ENCODE measurements at regions not wholly inside any gene's neighbourhood (a gene's known extent, or its start where the extent isn't known, plus 50 kb on each side); places are given as distances from the start of the nearest gene placed in this dataset.

- no peaks in the 10 kb centered on the region for H3K9me1 ChIP-seq (ENCODE audit: insufficient read depth, low read length)
- no TSS peak for BruUV-seq (replicated peaks)
- H4K5ac ChIP-seq (ENCODE audit: low read depth, low read length) = no peak overlapping the region
- no peak overlapping the region for H2AK9ac ChIP-seq (replicated peaks; ENCODE audit: low read depth, low read length, poor library complexity)
- H2BK120ac ChIP-seq (ENCODE audit: low read depth, low read length) = no peak overlapping the region
- in situ Hi-C loops (cut with MboI; ENCODE audit: low sequenced_read_pairs) = no loop called here
- H3K4me3 ChIP-seq (ENCODE audit: insufficient read depth, low read depth, low read length) = no peak overlapping the region
- no peaks in the 10 kb centered on the region for H3K27me3 ChIP-seq (ENCODE audit: control insufficient read depth, insufficient read depth, low read length)
- H4K8ac ChIP-seq (ENCODE audit: low read depth in 2 of 2, low read length in 2 of 2) = no peak overlapping the region
- H3K9ac ChIP-seq (ENCODE audit: low read depth, low read length) = no peak overlapping the region
- no peak overlapping the region for H3K4ac ChIP-seq (ENCODE audit: low read depth, low read length)
- no peak overlapping the region for H3K18ac ChIP-seq (ENCODE audit: low read depth, low read length)
- no peaks in the 10 kb centered on the region for H3K4me1 ChIP-seq (ENCODE audit: control insufficient read depth, insufficient read depth, low read length)
- H2AFZ ChIP-seq (replicated peaks; ENCODE audit: low read length, poor library complexity) = no peak overlapping the region
- no peak overlapping the region for H3K23ac ChIP-seq (ENCODE audit: low read depth, low read length)
- intact Hi-C loops (cut with micrococcal nuclease) = no loop called here
- ChIA-PET POLR2A (ENCODE audit: unreplicated experiment) (no interaction called here), CTCF (interaction anchor here (1.0 kb wide), 1 partner anchor 16 kb away, joined by 3 read pairs; no protein-coding TSS in a partner anchor)
- dilution Hi-C loops (cut with HindIII; ENCODE audit: low sequenced_read_pairs, unreplicated experiment) = no loop called here
- no peak overlapping the region for H3K27ac ChIP-seq (ENCODE audit: insufficient read depth, low read length)
- H3K9me3 ChIP-seq (ENCODE audit: control insufficient read depth, insufficient read depth, low read length) = no peaks in the 10 kb centered on the region
- DNase-seq (no peak), ATAC-seq (ENCODE audit: low read depth) (no peak)
- H3K56ac ChIP-seq (ENCODE audit: extremely low read depth, insufficient read depth, low read length) = no peak overlapping the region
- no peaks in the 10 kb centered on the region for H3K36me3 ChIP-seq (ENCODE audit: control insufficient read depth, insufficient read depth, low read length)
- H3K14ac ChIP-seq (replicated peaks; ENCODE audit: low read depth, low read length) = no peak overlapping the region
- no peak overlapping the region for H2BK5ac ChIP-seq (ENCODE audit: low read depth, low read length, poor library complexity, severe bottlenecking)
- no peak overlapping the region for H4K91ac ChIP-seq (ENCODE audit: insufficient read depth, low read depth, low read length)
- H4K20me1 ChIP-seq (ENCODE audit: insufficient read depth, low read length) = no peaks in the 10 kb centered on the region
- no peak overlapping the region for H3K4me2 ChIP-seq (ENCODE audit: low read depth, low read length)
- TF ChIP-seq, protein P1, sequence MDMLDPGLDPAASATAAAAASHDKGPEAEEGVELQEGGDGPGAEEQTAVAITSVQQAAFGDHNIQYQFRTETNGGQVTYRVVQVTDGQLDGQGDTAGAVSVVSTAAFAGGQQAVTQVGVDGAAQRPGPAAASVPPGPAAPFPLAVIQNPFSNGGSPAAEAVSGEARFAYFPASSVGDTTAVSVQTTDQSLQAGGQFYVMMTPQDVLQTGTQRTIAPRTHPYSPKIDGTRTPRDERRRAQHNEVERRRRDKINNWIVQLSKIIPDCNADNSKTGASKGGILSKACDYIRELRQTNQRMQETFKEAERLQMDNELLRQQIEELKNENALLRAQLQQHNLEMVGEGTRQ (IDR thresholded peaks at IDR 0.05; ENCODE audit: low read depth, low read length) = no peak
- TF ChIP-seq CTCF (conservative IDR thresholded peaks at IDR 0.05; ENCODE audit: low read depth, low read length) = no peak
- TF ChIP-seq RCOR1 (IDR thresholded peaks at IDR 0.05; ENCODE audit: insufficient replicate concordance, low read length) = no peak
- no peak overlapping the region for H2BK15ac ChIP-seq (ENCODE audit: low read depth, low read length)
- no peak overlapping the region for H2AK5ac ChIP-seq (ENCODE audit: low read depth, low read length)
- H2BK20ac ChIP-seq (ENCODE audit: low read depth, low read length) = no peak overlapping the region
- no peaks in the 10 kb centered on the region for H3K79me1 ChIP-seq (ENCODE audit: low read depth in 1 of 2, low read length in 2 of 2)
These were observed 62.7 kb upstream of the BRINP3 start for GRCh38 chr1:190540366-190540765.

All from IMR-90 (cell line).